SHP77 treated with DMSO at 0.1 percent for 48 hours (cell line): ENCODE measurements at regions not wholly inside any gene's neighbourhood (a gene's known extent, or its start where the extent isn't known, plus 50 kb on each side); places are given as distances from the start of the nearest gene placed in this dataset.
"Not testable (repeated sequence)": the region's sequence is repeated elsewhere in the genome, so short reads cannot be mapped to it uniquely, and the experiment has no call there.

Source experiments
- DNase-seq: peaks from one replicate; lab custom pipeline; 2025; lab: John Stamatoyannopoulos, UW

DNA sequence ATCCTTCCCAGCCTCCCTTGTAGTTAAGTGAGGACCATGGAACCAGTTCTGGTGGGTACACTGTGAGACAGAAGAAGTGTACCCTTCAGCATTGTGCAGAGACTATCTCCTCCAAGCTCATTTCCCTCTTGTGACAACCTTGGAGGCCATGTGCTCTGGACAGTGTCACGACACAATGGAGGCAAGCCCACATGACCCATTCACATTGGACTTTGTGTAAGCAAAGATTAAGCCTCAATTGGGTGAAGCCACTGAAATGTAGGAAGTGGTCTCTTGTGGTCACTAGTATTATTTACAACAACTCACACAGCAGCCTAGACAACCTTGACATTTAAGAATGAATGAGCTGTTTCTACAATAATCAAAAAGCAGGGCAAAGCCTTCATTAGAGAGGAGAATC, 124.2 kb downstream of the INHBA start:
- DNase-seq, result no peak

DNA sequence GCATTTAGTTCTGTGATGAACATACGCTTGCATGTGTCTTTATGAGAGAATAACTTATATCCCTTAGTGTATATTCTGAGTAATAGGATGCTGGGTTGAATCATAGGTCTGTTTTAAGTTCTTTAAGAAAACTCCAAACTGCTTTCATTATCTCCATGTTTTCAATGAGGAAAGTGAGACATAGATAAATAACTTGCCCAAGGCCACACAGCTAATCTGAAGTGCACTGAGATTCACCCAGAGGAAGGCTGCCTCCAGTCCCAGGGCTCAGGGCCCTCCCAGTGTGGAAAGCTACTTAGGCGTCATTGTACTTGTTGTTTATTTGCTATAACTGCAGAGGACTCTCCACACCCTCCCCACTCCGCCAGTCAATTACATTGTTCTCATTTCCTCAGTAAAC, 126.7 kb downstream of the INHBA start:
- no peak for DNase-seq

GRCh38 chr7:41574377-41574776, 128.5 kb downstream of the INHBA start:
- DNase-seq, result no peak

- DNase-seq, result no peak
These were observed 129.0 kb downstream of the INHBA start for GRCh38 chr7:41573862-41574261.

DNA sequence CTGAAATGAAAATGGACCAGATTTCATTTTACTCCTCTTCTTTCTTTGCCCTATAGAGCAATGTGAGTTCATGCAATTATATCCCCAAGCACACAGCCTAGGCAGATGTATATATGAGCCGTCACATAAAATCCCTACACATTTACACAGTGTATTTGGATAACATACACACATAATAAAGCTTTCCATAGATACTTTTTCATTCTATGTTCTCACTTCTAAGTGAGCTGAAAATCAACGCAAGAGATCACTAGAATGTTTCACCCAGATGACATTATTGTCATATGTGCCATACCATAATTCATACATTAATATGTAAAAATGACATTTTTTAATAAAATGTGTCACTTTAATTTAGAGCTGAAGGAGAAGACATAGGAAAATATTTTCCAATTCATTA, 129.4 kb downstream of the INHBA start:
- no peak for DNase-seq

DNA sequence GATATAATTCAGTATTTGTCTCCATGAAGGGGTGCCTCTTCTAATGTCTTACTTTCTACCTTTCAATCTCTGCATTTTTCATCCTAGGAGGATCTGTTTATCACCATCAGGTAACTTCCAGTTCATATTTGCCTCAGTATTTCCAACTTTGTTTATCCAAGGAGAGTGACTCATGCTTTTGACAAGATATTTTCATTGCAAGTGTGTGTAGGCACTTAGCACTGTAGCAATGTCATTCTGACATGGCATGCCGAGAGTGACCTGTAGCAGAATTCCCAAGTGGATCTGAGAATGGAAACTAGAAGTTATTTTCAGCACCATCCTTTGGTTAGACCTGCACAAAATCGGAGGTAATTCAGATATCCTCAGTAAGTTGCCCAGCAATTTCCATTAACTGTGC, 129.9 kb downstream of the INHBA start:
- DNase-seq, result no peak

- no peak for DNase-seq
These were observed 131.3 kb downstream of the INHBA start for GRCh38 chr7:41571573-41571972.

GRCh38 chr7:41570766-41571165, 132.1 kb downstream of the INHBA start:
- no peak for DNase-seq

DNA sequence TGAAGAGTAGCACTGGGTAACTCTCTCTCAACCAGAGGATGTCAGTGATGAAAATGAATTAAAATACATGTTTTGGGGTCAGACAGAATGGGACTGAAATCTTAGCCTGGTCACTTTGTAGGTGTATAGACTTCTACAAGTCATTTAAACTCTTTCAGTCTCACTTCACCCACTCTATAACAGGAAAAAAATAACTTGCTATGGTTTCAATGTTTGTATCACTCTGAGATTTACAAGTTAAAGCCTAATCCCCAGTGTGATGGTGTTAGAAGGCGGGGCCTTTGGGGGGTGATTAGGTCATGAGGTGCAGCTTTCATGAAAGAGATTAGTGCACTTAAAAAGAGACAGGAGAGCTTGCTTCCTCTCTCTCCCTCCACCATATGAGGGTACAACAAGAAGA, 134.8 kb downstream of the INHBA start:
- DNase-seq, result no peak

GRCh38 chr7:41567731-41568114, 135.2 kb downstream of the INHBA start:
- DNase-seq, result no peak

DNA sequence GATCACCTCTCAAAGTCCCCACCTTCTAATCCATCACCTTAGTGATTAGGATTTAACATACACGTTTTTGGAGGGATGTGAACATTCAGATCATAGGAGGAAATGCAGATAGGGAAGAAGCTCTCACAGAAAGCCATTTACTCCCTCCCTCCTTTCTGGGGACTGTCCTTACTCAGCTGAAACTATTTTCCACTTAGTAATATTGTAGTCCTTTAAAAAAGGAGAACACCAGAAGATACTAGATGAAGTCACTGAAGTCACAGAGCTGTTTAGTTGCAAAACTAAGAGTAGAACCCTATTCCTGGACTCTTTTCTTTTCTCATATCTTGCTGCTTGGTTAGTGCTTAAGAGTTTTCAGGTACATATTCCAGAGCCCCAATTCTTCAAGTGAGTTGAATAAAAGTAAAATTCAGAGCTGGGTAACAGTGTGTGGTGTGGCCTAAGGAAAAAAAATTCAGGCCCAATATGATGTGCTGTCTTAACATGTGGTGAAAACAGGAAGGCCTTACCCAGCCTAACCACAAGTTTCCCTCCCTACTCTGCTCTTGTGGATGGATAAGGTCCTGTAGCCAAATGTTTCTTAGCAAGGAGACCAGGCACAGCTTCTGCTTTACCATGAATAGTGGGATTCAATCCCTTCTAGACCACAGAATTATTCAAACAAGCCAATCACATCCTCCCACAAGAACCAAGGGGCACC, 135.7 kb downstream of the INHBA start:
- no peak for DNase-seq

DNA sequence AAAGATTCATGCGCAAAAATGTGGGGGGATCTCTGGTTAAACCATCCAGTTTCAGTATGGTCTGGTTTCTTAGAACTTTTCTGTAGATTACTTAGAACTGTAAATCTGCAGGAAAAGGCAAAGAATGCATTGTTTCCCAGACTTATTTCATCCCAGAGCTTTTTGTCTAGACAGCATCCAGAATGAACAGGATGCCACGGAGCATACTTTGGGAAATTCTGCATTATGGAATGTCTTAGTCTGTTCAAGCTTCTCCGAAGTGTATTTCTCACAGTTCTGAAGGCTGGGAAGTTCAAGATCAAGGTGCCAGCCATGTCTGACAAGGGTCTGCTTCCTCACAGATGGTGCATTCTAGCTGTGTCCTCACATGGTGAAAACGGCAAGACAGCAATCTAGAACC, 136.3 kb downstream of the INHBA start:
- DNase-seq, result no peak

GRCh38 chr7:41565655-41566054, 137.2 kb downstream of the INHBA start:
- DNase-seq, result no peak

GRCh38 chr7:41559426-41559825, 143.5 kb downstream of the INHBA start:
- no peak for DNase-seq

DNA sequence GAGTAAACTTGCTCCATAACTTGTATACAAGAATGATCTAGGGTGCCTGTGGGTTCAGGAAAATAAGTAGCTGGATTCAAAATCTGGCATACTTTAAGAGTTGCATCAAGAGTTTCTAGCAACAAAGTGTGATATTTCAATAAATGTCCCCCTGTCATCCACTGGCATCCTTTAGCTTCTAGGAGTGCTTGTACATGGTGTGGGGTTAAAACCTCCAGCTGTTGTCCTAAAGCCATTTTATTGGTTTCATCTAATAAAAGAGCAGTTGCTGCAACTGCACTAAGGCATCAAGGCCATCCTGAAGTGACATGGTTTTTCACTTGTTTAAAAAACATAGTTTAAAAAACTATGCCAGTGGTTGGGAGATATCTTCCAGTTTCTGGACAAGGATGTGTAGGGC, 148.4 kb downstream of the INHBA start:
- DNase-seq, result no peak

DNA sequence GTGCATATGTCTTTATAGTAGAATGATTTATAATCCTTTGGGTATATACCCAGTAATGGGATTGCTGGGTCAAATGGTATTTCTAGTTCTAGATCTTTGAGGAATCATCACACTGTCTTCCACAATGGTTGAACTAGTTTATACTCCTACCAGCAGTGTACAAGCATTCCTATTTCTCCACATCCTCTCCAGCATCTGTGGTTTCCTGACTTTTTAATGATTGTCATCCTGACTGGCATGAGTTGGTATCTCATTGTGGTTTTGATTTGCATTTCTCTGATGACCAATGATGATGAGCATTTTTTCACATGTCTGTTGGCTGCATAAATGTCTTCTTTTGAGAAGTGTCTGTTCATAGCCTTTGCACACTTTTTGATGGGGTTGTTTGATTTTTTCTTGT, 152.8 kb downstream of the INHBA start:
- DNase-seq, result not testable (repeated sequence)

DNA sequence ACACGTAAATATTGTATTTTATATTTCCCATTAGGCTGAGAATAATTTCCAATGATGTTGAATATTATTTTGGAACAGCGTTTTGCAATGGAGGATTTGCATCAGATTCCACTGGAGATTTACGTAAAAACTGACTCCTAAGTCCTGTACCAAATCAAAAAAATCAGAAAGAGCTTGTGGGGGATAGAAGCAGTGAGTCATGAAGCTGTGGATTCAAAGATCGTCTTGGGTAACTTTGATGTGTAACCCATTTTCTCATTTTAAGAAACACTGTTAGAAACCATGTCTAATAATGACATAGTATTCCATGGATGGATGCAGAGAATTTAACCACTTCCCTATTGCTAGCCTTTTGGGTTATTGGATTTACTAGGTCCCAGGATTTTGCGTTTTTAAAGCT, 158.6 kb downstream of the INHBA start:
- DNase-seq, result no peak

- DNase-seq, result no peak
These were observed 162.3 kb downstream of the INHBA start for GRCh38 chr7:41540601-41541000.

DNA sequence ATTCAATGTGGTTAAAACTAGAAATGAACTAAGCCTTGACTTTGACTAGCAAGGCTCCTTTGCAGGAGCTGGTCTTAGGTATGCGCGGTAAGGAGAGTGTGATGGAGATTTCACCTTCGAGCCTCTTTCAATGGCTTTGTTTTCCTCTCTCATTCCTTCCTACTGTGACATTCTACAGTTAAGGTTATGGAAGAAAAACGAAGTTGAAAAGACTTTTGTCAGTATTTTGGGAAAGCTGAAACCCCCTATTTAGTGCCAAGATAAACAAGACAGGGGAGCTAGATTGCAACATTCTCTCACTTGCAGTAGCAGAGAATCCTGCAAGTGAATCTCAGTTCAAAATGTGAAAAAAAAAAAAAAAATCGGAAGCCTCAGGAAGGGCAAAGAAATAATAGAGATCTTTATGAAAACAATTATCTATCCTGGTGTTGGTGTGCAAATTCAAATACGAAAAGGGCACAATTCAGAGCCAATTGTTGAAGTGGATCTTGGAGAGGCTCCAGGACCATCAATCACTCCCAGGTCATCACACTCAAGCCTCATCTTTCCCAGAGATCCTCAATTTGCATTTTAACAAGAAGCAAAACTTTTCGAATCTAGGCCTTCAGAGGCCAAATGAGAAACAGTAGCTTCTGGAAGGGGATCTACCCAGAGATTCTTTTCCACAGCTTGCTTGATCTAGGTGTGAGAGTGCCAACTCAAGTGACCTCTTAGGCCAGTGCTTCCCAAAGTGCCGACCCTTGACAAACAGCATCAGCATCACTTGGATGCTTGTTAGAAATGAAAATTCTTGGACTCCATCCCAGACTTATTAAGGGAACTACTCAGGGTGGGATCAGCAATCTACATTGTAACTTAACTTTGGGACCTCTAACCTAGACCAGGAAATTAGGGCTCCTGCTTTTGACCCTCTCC, 163.8 kb downstream of the INHBA start:
- no peak for DNase-seq

- no peak for DNase-seq
These were observed 165.8 kb downstream of the INHBA start for GRCh38 chr7:41536873-41537665.

DNA sequence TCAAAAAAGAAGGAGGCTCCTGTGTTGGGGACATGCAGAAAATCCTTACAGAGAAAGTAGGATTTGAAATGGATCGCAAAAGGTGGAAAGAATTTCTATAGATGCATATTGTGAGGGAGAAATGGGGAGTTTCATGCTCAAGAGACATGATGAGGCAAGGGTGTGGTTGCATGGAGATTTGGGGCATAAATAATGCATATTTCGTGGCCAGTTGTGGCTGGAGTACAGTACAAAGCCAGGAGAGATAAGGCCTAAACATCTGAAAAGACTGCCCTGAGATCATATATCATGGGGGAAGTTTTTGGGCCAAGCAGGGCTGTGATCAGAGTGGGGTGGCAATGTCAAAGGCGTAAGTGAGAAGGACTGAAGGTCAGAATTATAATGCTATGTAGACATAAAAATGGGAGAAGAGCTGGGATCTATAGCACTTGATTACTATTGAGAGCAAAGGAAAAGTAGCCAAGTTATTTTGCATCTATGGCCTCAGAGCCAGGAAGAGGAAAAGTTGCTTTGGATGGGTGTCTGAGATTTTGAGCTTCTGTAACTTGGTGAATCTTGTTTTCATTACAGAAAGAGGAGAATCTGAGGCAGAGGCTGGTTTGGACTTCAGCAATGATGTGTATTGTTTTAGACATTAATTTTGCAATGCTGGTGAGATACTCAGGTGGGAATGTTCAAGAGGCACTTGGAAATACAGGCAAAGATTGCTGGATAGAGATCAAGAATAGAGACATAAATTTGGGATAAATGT, 166.6 kb downstream of the INHBA start:
- DNase-seq, result no peak

- no peak for DNase-seq
These were observed 173.1 kb downstream of the INHBA start for GRCh38 chr7:41529831-41530230.
